Adrenal gland (tissue), 9 donors: ENCODE measurements at regions not wholly inside any gene's neighbourhood (a gene's known extent, or its start where the extent isn't known, plus 50 kb on each side); places are given as distances from the start of the nearest gene placed in this dataset.

Experiments used
- DNase-seq, 7 donors: peaks; one replicate each; pipeline ENCODE4 v3.0.0-alpha.2; 2019 to 2020
- H3K27ac ChIP-seq, 5 donors: fragments of 200-600 bp; sonication (generic) in 4 of 5; 1 replicate in 3 of 5; 2 replicates in 2 of 5; pipeline versions ENCODE4 v1.5.1 to v1.8.0; 2016 to 2020; ENCODE audit warnings: mild to moderate bottlenecking in 1 of 5
- H3K27me3 ChIP-seq: fragments of 200-600 bp; 2 replicates; pipeline ENCODE4 v1.8.0; 2021
- H3K36me3 ChIP-seq, 2 donors: fragments of 200-600 bp; replicated peaks in 1 of 2; 1 replicate in 1 of 2; 2 replicates in 1 of 2; pipeline versions ENCODE4 v1.5.1 to v1.8.0; 2018 to 2022
- H3K4me1 ChIP-seq, 2 donors: fragments of 200-600 bp; replicated peaks in 1 of 2; 1 replicate in 1 of 2; 2 replicates in 1 of 2; pipeline versions ENCODE4 v1.5.1 to v1.8.0; 2018 to 2021
- H3K4me3 ChIP-seq, 4 donors: fragments of 200-600 bp; sonication (generic) in 3 of 4; one replicate each; pipeline ENCODE4 v1.5.1; 2016 to 2018
- H3K9me3 ChIP-seq, 3 donors: fragments of 200-600 bp; sonication (generic) in 1 of 3; replicated peaks in 1 of 3; 1 replicate in 2 of 3; 2 replicates in 1 of 3; pipeline versions ENCODE4 v1.5.1 to v1.8.0; 2016 to 2021
- CTCF ChIP-seq, 6 experiments: fragments of 450-650 bp in 4 of 6; fragments of 200-600 bp in 2 of 6; sonication (generic) in 1 of 6; IDR thresholded peaks; 1 replicate in 5 of 6; 2 replicates in 1 of 6; pipeline versions ENCODE4 v1.5.1 to v1.8.0; 2016 to 2021; ENCODE audit warnings: antibody characterized with exemption in 6 of 6, mild to moderate bottlenecking in 2 of 6, moderate library complexity in 1 of 6
- POLR2A ChIP-seq, 2 donors: fragments of 450-650 bp; IDR thresholded peaks; one replicate each; pipeline ENCODE4 v1.6.1; 2017; ENCODE audit warnings: antibody characterized with exemption in 2 of 2, mild to moderate bottlenecking in 2 of 2, moderate library complexity in 1 of 2
- WGBS, 4 donors: extraction: QIAGEN DNeasy Blood & Tissue Kit in 2 of 4; methylation state at CpG; one replicate each; pipeline versions ENCODE4 v1.1.5 to v1.1.7; 2013 to 2017; 5-methylcytosine and 5-hydroxymethylcytosine counted together
- intact Hi-C, 2 donors: fragments of 100-400 bp; cut with DNase I; formaldehyde crosslinking; loops; one replicate each; pipeline versions ENCODE4 v1.14.1 to v1.15.0; 2022 to 2023
- donor health status: healthy with polysubstance abuse.
- donor health status: Bipolar disorder and iron deficiency.
- donor health status: DM: yes; HTN: yes; CAD: no.
- donor health status: DM: no; HTN: no; CAD: no.
- donor health status: DM: no; HTN: no; CAD: no.

- Histone ChIP-seq H3K9me3 (no peaks in the 10 kb centered on the region), H3K4me1 (no peaks in the 10 kb centered on the region), H3K4me3 (no peak overlapping the region), H3K36me3 (no peaks in the 10 kb centered on the region), H3K27ac (no peak overlapping the region), H3K27me3 (no peaks in the 10 kb centered on the region)
- intact Hi-C loops, result no loop called here
- WGBS, 4 donors, result 88 to 96% (median 93%) methylated on average over 9 of the region's 9 CpGs
- no peak for DNase-seq
- TF ChIP-seq POLR2A (IDR thresholded peaks at IDR 0.05) (no peak), CTCF (IDR thresholded peaks at IDR 0.05) (no peak)
Measured at GRCh38 chr13:109396266-109396665, 390.1 kb downstream of the IRS2 start.

- Histone ChIP-seq H3K9me3 (no peaks in the 10 kb centered on the region), H3K27ac (no peak overlapping the region), H3K27me3 (no peaks in the 10 kb centered on the region), H3K4me3 (no peak overlapping the region), H3K4me1 (no peaks in the 10 kb centered on the region), H3K36me3 (no peaks in the 10 kb centered on the region)
- intact Hi-C loops, result no loop called here
- 66 to 89% (median 74%) methylated on average over 5 of the region's 5 CpGs for WGBS, 4 donors
- TF ChIP-seq POLR2A (IDR thresholded peaks at IDR 0.05) (no peak), CTCF (IDR thresholded peaks at IDR 0.05) (no peak)
- no peak for DNase-seq
Measured at GRCh38 chr13:109395014-109395413, 391.4 kb downstream of the IRS2 start.

GRCh38 chr13:109394311-109394988 lies 391.9 kb downstream of the IRS2 start:
- TF ChIP-seq POLR2A (IDR thresholded peaks at IDR 0.05) (no peak), CTCF (IDR thresholded peaks at IDR 0.05) (no peak)
- DNase-seq, result no peak
- no peaks in the 10 kb centered on the region for H3K9me3 ChIP-seq
- no peaks in the 10 kb centered on the region for H3K4me1 ChIP-seq
- no peaks in the 10 kb centered on the region for H3K27me3 ChIP-seq
- no peak overlapping the region for H3K4me3 ChIP-seq
- intact Hi-C loops, result no loop called here
- 88 to 94% (median 93%) methylated on average over 8 of the region's 8 CpGs for WGBS, 4 donors
- no peaks in the 10 kb centered on the region for H3K36me3 ChIP-seq
- H3K27ac ChIP-seq, result no peak overlapping the region

GRCh38 chr13:109393045-109393444 lies 393.3 kb downstream of the IRS2 start:
- Histone ChIP-seq H3K9me3 (no peaks in the 10 kb centered on the region), H3K27ac (no peak overlapping the region), H3K27me3 (no peaks in the 10 kb centered on the region), H3K4me3 (no peak overlapping the region), H3K36me3 (no peaks in the 10 kb centered on the region), H3K4me1 (no peaks in the 10 kb centered on the region)
- no peak for DNase-seq
- intact Hi-C loops, result no loop called here
- WGBS, 4 donors, result 63 to 88% (median 81%) methylated on average over 1 of the region's 1 CpG
- TF ChIP-seq POLR2A (IDR thresholded peaks at IDR 0.05), result no peak
- TF ChIP-seq CTCF (IDR thresholded peaks at IDR 0.05), result no peak
